ENCODE measurements at regions not wholly inside any gene's neighbourhood (a gene's known extent, or its start where the extent isn't known, plus 50 kb on each side); places are given as distances from the start of the nearest gene placed in this dataset.
A peak's percentile ranks its signal among the peaks of the same experiment; 100 is the strongest.

DNA sequence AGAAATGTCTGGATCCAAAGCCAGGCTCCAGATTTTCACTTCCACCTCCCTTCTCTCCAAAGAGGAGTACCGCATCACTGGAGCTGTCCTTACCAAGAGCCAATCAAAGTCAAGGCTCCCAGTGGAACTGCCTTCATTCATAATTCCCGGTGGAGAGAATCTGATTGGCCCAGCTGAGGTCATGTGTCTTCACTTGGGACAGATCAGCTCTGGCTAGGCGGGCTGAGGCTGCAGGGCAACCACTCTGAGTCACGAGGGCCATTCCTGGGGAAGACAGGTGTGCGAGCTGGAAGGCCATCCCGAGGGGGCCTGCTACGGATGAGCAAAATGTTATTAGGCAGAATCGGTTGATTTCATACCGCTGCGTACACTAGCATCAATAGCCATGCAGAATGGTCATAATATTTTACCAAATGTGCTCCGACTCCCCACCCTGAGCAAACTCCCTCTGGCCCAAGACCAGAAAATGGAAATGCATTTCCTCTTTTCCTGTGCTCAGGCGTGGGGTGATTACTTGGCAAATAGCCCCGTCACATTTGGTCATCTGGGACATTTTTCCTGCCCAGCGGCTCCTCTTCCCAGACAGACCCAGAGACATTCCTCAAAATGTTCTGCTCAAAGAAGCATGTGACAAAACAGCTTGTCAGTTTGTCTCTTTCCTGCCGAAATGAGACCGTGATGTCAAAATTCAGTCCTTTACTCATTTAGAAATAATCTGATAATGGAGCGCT lies 111.1 kb downstream of the AIPL1 start:
- DNase-seq = peak; percentile 0

DNA sequence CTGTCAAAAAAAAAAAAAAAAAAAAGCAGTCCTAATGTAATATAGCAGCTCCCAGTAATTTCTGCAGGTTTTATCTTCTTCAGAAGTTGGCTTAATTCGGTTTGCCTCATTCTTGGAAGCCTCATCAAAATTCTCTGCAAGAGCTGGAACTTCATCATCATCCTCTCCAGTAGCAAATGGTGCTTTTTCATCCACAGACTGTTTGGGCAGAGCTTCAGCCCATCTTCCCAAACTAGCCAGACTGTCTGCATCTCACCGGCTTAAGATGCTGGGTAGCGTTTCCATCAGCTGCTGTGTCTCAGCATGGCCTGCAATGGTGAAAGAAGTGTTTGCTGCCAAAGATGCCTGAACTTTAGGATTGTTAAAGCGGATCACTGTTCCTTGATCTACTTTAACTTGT lies 112.6 kb downstream of the AIPL1 start:
- no peak for DNase-seq

- no peak for DNase-seq
These were observed 120.6 kb downstream of the AIPL1 start for GRCh38 chr17:6314311-6314710.

GRCh38 chr17:6313835-6314234 lies 121.1 kb downstream of the AIPL1 start:
- no peak for DNase-seq

DNA sequence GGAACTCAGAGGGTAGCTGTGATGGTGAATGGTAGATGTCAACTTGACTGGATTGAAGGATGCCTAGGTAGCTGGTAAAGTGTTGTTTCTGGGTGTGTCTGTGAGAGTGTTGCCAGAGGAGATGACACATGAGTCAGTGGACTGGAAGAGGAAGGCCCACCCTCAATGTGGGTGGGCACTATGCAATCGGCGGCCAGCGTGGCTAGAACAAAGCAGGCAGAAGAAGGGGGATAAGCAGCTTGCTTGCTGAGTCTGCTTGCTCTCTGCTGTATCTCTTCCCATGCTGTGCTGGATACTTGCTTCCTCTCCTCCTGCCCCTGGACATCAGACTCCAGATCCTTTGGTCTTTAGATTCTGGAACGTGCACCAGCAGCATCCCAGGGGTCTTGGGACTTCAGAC lies 128.1 kb downstream of the AIPL1 start:
- DNase-seq = no peak

DNA sequence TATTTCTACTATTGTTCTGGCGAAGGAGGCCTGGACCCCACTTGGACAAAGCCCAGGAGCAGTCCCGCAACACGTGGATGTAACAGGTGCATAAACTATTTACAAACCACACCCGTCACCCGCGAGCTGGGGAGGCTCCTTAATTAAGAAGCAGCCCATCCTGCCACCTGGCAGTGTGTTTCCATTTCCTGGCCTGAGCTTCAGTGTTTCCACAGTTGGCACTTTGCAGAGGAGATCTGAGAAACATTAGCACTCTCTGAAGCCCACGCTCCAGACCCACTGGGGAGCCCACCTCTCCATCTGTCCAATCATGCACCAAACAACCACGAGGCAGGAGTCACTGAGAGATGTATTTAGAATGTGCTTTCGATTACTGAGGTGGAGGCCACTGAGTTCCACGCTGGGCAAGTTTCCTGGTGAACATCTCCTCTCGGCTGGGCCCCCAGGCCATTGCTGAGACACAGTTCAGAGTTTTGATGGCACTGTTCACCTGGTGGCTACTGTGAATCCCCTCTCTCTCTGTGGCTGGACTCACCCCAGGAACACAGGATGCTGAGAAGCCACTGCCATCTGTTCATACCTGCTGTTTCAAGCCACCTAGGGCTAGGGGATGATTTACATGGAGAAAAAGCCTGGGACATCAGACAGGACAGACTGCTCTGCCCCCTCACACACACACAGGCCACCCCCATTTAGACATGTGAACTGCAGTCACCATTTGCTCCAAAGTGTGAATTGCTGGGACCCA lies 129.1 kb downstream of the AIPL1 start:
- peak; percentile 4 for DNase-seq

GRCh38 chr17:6304894-6305612 lies 129.9 kb downstream of the AIPL1 start:
- DNase-seq = no peak

- DNase-seq = no peak
These were observed 131.3 kb downstream of the AIPL1 start for GRCh38 chr17:6303664-6304063.

DNA sequence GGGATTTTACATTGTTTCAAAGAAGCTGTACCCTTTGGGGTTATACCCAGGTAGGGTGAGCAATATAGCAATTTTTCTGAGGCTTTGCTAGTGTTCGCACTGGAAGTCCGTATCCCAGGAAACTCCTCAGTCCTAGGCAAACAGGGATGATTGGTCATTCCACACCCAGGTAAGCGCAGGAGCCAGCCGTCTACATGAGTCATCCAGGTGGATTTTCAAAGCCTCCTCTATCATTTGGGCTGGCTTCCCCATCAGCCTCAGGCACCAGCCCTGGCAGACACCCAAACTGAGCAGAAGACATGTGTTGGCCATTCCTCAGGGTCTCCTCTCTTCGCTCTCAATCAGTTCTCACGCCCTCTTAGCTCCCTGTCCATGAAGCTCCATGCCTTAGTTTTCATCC lies 135.6 kb downstream of the AIPL1 start:
- no peak for DNase-seq

DNA sequence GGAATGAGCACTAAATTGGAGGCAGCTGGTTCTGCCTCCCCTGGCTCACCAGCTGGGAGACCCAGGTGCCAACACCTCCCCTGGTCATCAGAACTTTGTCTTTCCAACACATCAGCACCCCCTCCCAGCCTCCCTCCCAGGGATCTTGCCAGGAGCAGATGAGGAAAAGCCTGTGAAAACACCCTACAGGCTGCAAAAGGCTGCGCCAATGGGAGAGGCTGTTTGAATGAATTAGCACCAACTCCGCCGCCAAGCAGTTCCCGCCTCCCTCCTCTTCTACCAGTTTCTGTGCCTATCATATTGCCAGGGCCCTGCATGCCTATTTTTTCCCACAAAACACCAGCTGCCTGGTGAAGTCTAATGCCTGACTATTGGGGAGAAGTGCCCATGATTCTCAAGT lies 137.0 kb downstream of the AIPL1 start:
- DNase-seq = no peak

- DNase-seq = no peak
These were observed 137.8 kb downstream of the AIPL1 start for GRCh38 chr17:6297119-6297518.

- DNase-seq = no peak
These were observed 144.3 kb downstream of the AIPL1 start for GRCh38 chr17:6290488-6291196.

DNA sequence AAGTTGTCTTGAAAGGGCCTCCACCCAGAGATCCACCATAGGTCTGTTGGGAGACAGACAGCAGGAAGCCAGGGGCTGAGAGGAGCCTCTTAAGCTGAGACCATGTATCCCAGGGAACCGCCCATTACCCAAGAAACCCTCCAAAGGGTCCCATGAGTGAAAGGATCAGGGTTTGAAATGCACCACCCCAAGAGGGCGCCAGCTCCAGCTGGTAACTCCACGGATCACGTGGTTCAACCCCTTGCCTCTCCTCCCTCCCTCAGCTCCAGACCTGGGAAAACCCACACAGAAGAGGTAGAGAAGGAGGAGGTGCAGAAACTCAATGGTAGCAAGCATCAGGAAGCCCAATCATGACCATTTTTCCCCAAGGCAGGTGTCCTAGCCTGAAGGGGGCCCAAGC lies 148.7 kb downstream of the AIPL1 start:
- no peak for DNase-seq

DNA sequence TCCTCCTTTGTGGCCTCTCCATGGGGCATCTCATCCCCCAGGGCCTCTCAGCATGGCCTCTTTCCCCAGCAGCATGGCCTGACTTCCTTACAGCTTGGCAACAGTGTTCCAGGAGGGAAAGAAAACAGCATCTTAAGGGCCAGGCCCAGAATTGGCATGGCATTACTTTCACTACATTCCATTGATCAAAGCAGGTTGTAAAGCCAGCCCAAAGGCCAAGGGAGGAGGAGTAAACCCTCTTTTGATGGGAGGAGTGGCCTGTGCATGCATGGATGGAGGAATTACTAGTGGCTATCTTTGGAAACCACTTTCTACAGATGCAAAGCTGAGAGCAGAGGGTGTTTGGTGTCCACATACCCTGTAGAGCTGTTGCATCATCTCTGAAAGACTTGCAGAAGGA lies 149.4 kb downstream of the AIPL1 start:
- no peak for DNase-seq

- peak; percentile 5 for DNase-seq
These were observed 155.3 kb downstream of the AIPL1 start for GRCh38 chr17:6279659-6280058.

DNA sequence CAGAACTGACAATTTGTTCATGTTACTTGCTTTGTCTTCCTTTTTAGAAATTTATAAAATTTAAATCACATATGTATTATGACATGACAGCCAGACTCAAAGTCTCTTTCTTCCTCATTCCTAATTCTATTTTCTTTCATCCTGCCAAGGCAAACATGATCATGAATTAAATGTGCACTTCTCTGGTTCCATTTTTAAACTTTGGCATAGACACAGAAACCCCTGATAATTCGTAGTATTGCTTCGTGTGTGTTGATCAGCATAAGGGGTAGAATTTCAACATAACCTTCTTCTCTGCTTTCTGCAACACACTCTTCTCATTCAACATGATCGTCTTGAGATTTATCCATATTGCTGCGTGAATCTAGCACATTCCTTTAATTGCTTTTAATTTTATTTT lies 156.5 kb downstream of the AIPL1 start:
- no peak for DNase-seq

GRCh38 chr17:6276711-6277110 lies 158.2 kb downstream of the AIPL1 start:
- DNase-seq = no peak

DNA sequence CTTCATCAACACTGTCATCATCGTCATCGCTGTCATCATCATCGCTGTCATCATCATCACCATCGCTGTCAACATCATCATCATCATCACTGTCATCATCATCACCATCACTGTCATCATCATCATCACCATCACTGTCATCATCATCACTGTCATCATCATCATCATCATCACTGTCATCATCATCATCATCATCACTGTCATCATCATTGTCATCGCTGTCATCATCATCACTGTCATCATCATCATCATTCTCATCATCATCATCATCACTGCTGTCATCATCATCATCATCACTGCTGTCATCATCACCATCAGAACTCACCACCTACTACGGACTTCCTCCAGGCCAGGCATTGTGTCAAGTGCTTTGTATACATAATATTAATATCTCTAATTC lies 160.6 kb downstream of the AIPL1 start:
- no peak for DNase-seq

GRCh38 chr17:6269478-6269877 lies 165.4 kb downstream of the AIPL1 start:
- no peak for DNase-seq

DNA sequence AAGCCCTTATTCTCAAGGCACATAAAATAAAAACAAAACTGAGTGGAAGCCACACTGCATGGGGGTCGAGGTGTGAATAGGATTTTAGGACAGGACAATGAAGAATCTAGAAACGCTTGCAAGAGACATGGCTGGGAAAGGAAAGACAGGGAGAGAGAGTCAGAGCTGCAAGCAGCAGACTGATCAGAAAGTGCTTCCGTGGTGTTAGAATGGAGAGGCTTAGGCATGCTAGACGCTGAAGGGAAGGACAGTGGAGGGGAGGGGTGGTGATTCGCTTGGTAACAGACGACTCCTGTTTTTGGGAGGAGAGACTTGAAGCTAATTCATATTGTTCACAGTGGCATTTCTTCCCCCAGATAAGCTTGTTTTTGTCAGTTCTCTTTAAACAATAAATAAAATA lies 173.5 kb downstream of the AIPL1 start:
- DNase-seq = no peak

GRCh38 chr17:6259899-6260298 lies 175.0 kb downstream of the AIPL1 start:
- DNase-seq = no peak

DNA sequence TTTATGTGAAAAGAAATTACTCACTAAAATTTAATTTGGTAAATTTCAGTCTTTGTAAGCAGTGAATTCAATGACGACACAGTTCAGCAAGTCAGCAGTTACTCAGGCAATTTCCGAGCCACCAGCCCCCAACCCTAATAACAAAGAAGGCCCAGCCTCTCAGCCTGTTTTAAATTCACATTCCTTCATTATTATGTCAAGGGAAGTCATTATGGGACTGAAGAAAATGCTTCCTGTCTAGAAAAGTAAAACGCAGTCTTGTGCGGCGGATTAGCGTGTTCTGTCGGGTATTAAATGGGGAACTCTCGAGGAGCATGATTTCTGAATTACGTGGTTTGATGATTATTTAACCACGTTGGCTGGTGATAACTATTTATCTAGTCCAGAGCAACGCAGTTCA lies 177.6 kb downstream of the AIPL1 start:
- no peak for DNase-seq

- DNase-seq = no peak
These were observed 179.6 kb downstream of the AIPL1 start for GRCh38 chr17:6255322-6255721.
